ENCODE measurements at regions not wholly inside any gene's neighbourhood (a gene's known extent, or its start where the extent isn't known, plus 50 kb on each side); places are given as distances from the start of the nearest gene placed in this dataset.

DNA sequence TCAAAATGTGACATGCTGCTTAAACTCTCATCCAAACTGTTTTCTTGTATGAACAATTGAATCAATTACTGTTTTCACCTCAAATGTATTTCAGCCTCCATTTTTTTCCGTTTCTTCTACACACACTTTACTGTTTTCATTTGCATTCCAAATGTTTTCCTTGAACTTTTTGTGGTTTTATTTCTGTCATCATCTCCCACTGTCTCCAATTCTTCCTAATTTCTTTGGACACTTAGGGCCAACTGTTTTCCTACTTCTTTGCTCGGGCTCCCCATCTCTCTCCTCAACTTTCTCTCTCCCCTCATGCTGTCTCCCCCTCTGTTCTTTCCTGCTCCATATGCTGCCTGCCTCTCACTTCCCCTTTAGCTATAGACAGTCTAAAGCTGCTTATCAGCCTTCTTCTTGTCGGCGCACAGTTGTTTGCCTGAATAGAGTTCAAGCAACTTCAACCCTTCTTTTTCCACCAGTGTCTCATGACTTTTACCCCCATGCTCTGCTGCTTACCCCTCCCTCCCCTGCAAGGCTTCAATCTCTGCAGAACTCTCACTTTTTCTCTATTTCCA lies 443.4 kb downstream of the DTWD2 start:
- H3K4me3 ChIP-seq (ENCODE audit: low read depth, low read length), result no peak overlapping the region
- TF ChIP-seq, protein P1, sequence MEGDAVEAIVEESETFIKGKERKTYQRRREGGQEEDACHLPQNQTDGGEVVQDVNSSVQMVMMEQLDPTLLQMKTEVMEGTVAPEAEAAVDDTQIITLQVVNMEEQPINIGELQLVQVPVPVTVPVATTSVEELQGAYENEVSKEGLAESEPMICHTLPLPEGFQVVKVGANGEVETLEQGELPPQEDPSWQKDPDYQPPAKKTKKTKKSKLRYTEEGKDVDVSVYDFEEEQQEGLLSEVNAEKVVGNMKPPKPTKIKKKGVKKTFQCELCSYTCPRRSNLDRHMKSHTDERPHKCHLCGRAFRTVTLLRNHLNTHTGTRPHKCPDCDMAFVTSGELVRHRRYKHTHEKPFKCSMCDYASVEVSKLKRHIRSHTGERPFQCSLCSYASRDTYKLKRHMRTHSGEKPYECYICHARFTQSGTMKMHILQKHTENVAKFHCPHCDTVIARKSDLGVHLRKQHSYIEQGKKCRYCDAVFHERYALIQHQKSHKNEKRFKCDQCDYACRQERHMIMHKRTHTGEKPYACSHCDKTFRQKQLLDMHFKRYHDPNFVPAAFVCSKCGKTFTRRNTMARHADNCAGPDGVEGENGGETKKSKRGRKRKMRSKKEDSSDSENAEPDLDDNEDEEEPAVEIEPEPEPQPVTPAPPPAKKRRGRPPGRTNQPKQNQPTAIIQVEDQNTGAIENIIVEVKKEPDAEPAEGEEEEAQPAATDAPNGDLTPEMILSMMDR (IDR thresholded peaks at IDR 0.05; ENCODE audit: insufficient read depth, low read length), result no peak
- no peak for DNase-seq (ENCODE audit: low read depth)

- no peak overlapping the region for H3K4me3 ChIP-seq (ENCODE audit: low read depth, low read length)
- TF ChIP-seq, protein P1 (IDR thresholded peaks at IDR 0.05; ENCODE audit: insufficient read depth, low read length), result no peak
- no peak for DNase-seq (ENCODE audit: low read depth)
Observed at GRCh38 chr5:118533923-118534322, 454.4 kb downstream of the DTWD2 start.

- TF ChIP-seq, protein P1 (IDR thresholded peaks at IDR 0.05; ENCODE audit: insufficient read depth, low read length), result no peak
- DNase-seq (ENCODE audit: low read depth), result no peak
- H3K4me3 ChIP-seq (ENCODE audit: low read depth, low read length), result no peak overlapping the region
Observed at GRCh38 chr5:118533156-118533555, 455.2 kb downstream of the DTWD2 start.

- no peak for DNase-seq (ENCODE audit: low read depth)
- H3K4me3 ChIP-seq (ENCODE audit: low read depth, low read length), result no peak overlapping the region
- TF ChIP-seq, protein P1 (IDR thresholded peaks at IDR 0.05; ENCODE audit: insufficient read depth, low read length), result no peak
Observed at GRCh38 chr5:118531276-118531675, 457.1 kb downstream of the DTWD2 start.

DNA sequence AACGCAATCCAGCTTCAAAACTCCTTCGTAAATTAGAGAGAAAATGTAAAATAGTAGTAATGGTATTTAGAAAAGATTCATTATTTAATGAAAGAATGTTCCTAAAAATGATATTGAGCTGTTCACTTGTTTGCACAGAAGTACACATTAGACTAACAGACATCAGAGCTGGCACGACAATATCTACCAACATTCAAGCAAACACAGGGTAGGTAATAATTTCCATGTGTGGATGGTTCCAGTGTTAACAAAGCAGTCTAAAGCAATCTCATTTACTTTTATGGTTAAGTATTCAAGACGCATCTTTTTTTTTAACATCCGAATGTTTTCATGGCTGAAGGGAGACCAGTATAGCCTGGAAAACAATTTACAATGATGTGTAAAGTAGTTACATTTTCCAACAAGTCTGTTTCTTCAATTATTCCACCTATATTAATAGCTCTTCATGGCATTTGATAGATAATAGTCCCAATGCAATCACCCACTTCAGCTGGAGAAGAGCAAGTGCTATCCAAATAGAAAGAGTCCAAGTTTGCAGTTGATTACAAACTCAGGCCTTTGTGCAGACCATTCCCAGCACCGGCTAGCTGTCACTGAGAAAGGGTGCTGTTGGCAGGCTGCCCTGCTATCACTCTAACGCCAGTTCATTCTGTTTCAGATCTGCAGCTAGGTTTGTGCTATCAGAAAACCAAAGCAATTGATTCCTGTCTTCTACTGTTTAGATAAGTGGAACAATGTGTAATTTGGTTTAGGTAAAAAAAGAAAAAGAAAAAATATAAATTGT lies 458.8 kb downstream of the DTWD2 start:
- DNase-seq (ENCODE audit: low read depth), result no peak
- TF ChIP-seq, protein P1 (IDR thresholded peaks at IDR 0.05; ENCODE audit: insufficient read depth, low read length), result no peak
- H3K4me3 ChIP-seq (ENCODE audit: low read depth, low read length), result no peak overlapping the region

DNA sequence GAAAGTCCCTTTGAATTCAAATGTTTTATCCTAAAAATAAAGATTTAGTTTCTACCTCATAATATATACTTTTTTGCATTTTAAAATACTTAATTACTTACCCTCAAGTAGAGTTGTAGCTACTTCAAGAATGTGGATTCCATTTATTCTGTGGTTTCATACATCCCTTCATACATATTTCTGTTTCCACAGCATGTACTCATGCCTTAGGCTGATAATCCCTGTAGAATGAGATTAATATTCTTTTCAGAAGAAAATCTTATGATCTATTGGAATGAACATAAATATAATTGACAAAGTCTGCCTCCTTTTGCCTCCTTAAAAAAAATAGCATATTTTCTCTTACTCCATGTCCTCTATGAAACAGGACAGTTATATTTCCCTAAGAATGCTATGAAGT lies 465.7 kb downstream of the DTWD2 start:
- TF ChIP-seq, protein P1 (IDR thresholded peaks at IDR 0.05; ENCODE audit: insufficient read depth, low read length), result no peak
- H3K4me3 ChIP-seq (ENCODE audit: low read depth, low read length), result no peak overlapping the region
- DNase-seq (ENCODE audit: low read depth), result no peak

All from fibroblast of the aortic adventitia (primary cell).